GM18508 (cell line): ENCODE measurements at regions not wholly inside any gene's neighbourhood (a gene's known extent, or its start where the extent isn't known, plus 50 kb on each side); places are given as distances from the start of the nearest gene placed in this dataset.

Source experiments
- ATAC-seq: cut with Tn5 transposase; IDR thresholded peaks from one replicate; pipeline ENCODE4 v1.9.1; 2021; ENCODE audit warnings: moderate number of reproducible peaks; ENCODE audit not compliant: insufficient read depth, unreplicated experiment

GRCh38 chr4:83703752-83704151 lies 167.8 kb downstream of the GPAT3 start:
- ATAC-seq: no peak

GRCh38 chr4:83701041-83701440 lies 165.1 kb downstream of the GPAT3 start:
- ATAC-seq: no peak

GRCh38 chr4:83699358-83699757 lies 163.4 kb downstream of the GPAT3 start:
- ATAC-seq: no peak

- no peak for ATAC-seq
Observed at GRCh38 chr4:83692028-83692427, 156.1 kb downstream of the GPAT3 start.

GRCh38 chr4:83686166-83686565 lies 150.3 kb downstream of the GPAT3 start:
- no peak for ATAC-seq

GRCh38 chr4:83679692-83680091 lies 143.8 kb downstream of the GPAT3 start:
- ATAC-seq: no peak

GRCh38 chr4:83679254-83679653 lies 143.3 kb downstream of the GPAT3 start:
- ATAC-seq: no peak

- no peak for ATAC-seq
Observed at GRCh38 chr4:83677656-83678055, 141.7 kb downstream of the GPAT3 start.

GRCh38 chr4:83664741-83665140 lies 128.8 kb downstream of the GPAT3 start:
- ATAC-seq: no peak

GRCh38 chr4:83664071-83664470 lies 128.2 kb downstream of the GPAT3 start:
- no peak for ATAC-seq

GRCh38 chr4:83662204-83662603 lies 126.3 kb downstream of the GPAT3 start:
- no peak for ATAC-seq

- no peak for ATAC-seq
Observed at GRCh38 chr4:83661359-83661758, 125.5 kb downstream of the GPAT3 start.

- ATAC-seq: no peak
Observed at GRCh38 chr4:83660578-83660977, 124.7 kb downstream of the GPAT3 start.

- ATAC-seq: no peak
Observed at GRCh38 chr4:83658806-83659205, 122.9 kb downstream of the GPAT3 start.

GRCh38 chr4:83657336-83657735 lies 121.4 kb downstream of the GPAT3 start:
- ATAC-seq: no peak
